Erythroblast (primary cell): ENCODE measurements at regions not wholly inside any gene's neighbourhood (a gene's known extent, or its start where the extent isn't known, plus 50 kb on each side); places are given as distances from the start of the nearest gene placed in this dataset.

Experiments
- GATA1 ChIP-seq: IDR thresholded peaks from 2 replicates; pipeline ENCODE4 v1.6.1; 2011; ENCODE audit warnings: low read depth, mild to moderate bottlenecking, control low read depth, low read length, moderate library complexity
- POLR2A ChIP-seq: IDR thresholded peaks from 2 replicates; pipeline ENCODE4 v1.6.1; 2011; ENCODE audit warnings: mild to moderate bottlenecking, low read length

GRCh38 chr15:70514251-70514650 lies 249.1 kb downstream of the UACA start:
- TF ChIP-seq POLR2A (no peak), GATA1 (no peak)
